Loucy (cell line): ENCODE measurements at regions not wholly inside any gene's neighbourhood (a gene's known extent, or its start where the extent isn't known, plus 50 kb on each side); places are given as distances from the start of the nearest gene placed in this dataset.

Experiments used
- H2AFZ ChIP-seq: fragments of 200-600 bp; sonication (generic); 2 replicates; pipeline ENCODE4 v1.6.0; 2016; ENCODE audit warnings: antibody characterized with exemption, mild to moderate bottlenecking, low read length, moderate library complexity
- H3F3A ChIP-seq: fragments of 200-600 bp; 2 replicates; pipeline ENCODE4 v1.6.0; 2016; ENCODE audit warnings: antibody characterized with exemption, low read depth, mild to moderate bottlenecking
- H3K27me3 ChIP-seq: fragments of 200-600 bp; sonication (generic); 2 replicates; pipeline ENCODE4 v1.6.1; 2014; ENCODE audit warnings: low read length, mild to moderate bottlenecking; ENCODE audit not compliant: insufficient read depth, poor library complexity, severe bottlenecking
- H3K36me3 ChIP-seq: fragments of 200-600 bp; sonication (generic); 2 replicates; pipeline ENCODE4 v1.6.1; 2016; ENCODE audit warnings: low read length; ENCODE audit not compliant: insufficient read depth
- H3K4me1 ChIP-seq: fragments of 200-600 bp; sonication (generic); 2 replicates; pipeline ENCODE4 v1.5.1; 2014; ENCODE audit warnings: low read length, mild to moderate bottlenecking; ENCODE audit not compliant: insufficient read depth, poor library complexity, severe bottlenecking
- H3K4me2 ChIP-seq: fragments of 200-600 bp; sonication (generic); 2 replicates; pipeline ENCODE4 v1.6.0; 2014; ENCODE audit warnings: antibody characterized with exemption, low read length, low read depth, mild to moderate bottlenecking; ENCODE audit not compliant: poor library complexity, severe bottlenecking
- H3K4me3 ChIP-seq: fragments of 200-600 bp; sonication (generic); 2 replicates; pipeline ENCODE4 v1.5.1; 2014; ENCODE audit warnings: low read length, mild to moderate bottlenecking, mixed read lengths; ENCODE audit not compliant: poor library complexity, severe bottlenecking
- H3K79me2 ChIP-seq: fragments of 200-600 bp; sonication (generic); 2 replicates; pipeline ENCODE4 v1.6.1; 2014; ENCODE audit warnings: low read length; ENCODE audit not compliant: insufficient read depth
- H3K9ac ChIP-seq: fragments of 200-600 bp; sonication (generic); 2 replicates; pipeline ENCODE4 v1.6.0; 2014; ENCODE audit warnings: mild to moderate bottlenecking, low read depth, low read length, moderate library complexity; ENCODE audit not compliant: poor library complexity, severe bottlenecking
- H3K9me2 ChIP-seq: fragments of 200-600 bp; sonication (generic); replicated peaks from 2 replicates; pipeline ENCODE4 v1.6.1; 2016; ENCODE audit warnings: low read depth, low read length, mixed read lengths
- H3K9me3 ChIP-seq: fragments of 200-600 bp; sonication (generic); 2 replicates; pipeline ENCODE4 v1.6.1; 2014; ENCODE audit warnings: mild to moderate bottlenecking, antibody characterized with exemption, low read length, low read depth; ENCODE audit not compliant: insufficient read depth
- H4K20me1 ChIP-seq: fragments of 200-600 bp; sonication (generic); 2 replicates; pipeline ENCODE4 v1.6.0; 2014; ENCODE audit warnings: antibody characterized with exemption, low read length, mild to moderate bottlenecking; ENCODE audit not compliant: insufficient read depth, poor library complexity, severe bottlenecking
- EZH2phosphoT487 ChIP-seq: fragments of 200-600 bp; IDR thresholded peaks from 2 replicates; pipeline ENCODE4 v1.6.1; 2018; ENCODE audit warnings: antibody characterized with exemption, mild to moderate bottlenecking, moderate library complexity, borderline replicate concordance
- TF ChIP-seq, protein P1 (sequence below): fragments of 200-600 bp; sonication (generic); conservative IDR thresholded peaks from 2 replicates; pipeline ENCODE4 v1.5.1; 2014; ENCODE audit warnings: mild to moderate bottlenecking, antibody characterized with exemption, low read length

DNA sequence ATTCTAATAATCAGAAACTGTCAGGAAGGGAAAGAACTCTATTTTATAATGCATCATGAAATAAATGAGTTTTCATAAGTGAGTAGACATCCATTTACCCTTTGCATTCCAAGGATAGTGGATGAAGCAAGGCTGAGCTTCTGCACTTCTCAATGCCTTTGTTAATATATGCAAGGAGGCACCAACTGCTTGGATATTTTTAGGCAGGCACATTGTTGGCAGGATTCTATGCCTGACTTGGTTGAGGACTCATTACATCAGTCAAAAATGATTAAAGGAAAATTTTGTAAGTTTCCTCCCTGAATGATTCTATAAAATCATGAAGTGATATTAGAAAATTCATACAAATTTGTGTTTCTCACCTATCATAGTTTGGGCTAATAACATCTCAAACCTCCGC, 612.2 kb upstream of the POM121L12 start:
- Histone ChIP-seq H3K9ac (no peak overlapping the region), H3K9me2 (no peaks in the 10 kb centered on the region), H3F3A (no peaks in the 10 kb centered on the region), H3K36me3 (no peaks in the 10 kb centered on the region), H2AFZ (no peak overlapping the region), H3K4me2 (no peak overlapping the region), H3K27me3 (no peaks in the 10 kb centered on the region), H3K4me1 (no peaks in the 10 kb centered on the region), H4K20me1 (no peaks in the 10 kb centered on the region), H3K4me3 (no peak overlapping the region), H3K9me3 (no peaks in the 10 kb centered on the region), H3K79me2 (no peaks in the 10 kb centered on the region)
- TF ChIP-seq, protein P1, sequence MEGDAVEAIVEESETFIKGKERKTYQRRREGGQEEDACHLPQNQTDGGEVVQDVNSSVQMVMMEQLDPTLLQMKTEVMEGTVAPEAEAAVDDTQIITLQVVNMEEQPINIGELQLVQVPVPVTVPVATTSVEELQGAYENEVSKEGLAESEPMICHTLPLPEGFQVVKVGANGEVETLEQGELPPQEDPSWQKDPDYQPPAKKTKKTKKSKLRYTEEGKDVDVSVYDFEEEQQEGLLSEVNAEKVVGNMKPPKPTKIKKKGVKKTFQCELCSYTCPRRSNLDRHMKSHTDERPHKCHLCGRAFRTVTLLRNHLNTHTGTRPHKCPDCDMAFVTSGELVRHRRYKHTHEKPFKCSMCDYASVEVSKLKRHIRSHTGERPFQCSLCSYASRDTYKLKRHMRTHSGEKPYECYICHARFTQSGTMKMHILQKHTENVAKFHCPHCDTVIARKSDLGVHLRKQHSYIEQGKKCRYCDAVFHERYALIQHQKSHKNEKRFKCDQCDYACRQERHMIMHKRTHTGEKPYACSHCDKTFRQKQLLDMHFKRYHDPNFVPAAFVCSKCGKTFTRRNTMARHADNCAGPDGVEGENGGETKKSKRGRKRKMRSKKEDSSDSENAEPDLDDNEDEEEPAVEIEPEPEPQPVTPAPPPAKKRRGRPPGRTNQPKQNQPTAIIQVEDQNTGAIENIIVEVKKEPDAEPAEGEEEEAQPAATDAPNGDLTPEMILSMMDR, result no peak
- no peak for TF ChIP-seq EZH2phosphoT487

DNA sequence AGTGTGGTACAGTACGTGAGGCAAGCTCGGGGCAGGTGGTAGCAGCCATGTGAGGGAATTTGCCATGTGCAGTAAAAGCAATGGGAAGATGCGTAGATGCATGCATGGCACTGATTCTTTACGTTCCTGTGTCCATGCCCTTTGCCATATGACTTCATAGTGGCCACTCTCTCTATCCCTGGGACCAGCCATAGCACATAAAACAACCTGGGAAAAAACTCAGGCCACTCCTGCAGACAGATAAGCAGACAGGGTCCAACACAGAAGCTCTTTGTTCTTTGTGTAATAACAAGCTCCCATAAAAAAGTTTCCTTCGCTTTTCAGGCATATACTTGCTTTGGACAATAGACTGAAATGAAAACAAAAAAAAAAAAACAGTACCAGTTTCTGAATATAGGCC, 622.4 kb upstream of the POM121L12 start:
- Histone ChIP-seq H3K4me2 (no peak overlapping the region), H3K36me3 (no peaks in the 10 kb centered on the region), H3K4me1 (no peaks in the 10 kb centered on the region), H3F3A (no peaks in the 10 kb centered on the region), H3K9me2 (no peaks in the 10 kb centered on the region), H3K9me3 (no peaks in the 10 kb centered on the region), H2AFZ (no peak overlapping the region), H4K20me1 (no peaks in the 10 kb centered on the region), H3K27me3 (no peaks in the 10 kb centered on the region), H3K79me2 (no peaks in the 10 kb centered on the region), H3K4me3 (no peak overlapping the region), H3K9ac (no peak overlapping the region)
- TF ChIP-seq EZH2phosphoT487, result no peak
- TF ChIP-seq, protein P1, result no peak

DNA sequence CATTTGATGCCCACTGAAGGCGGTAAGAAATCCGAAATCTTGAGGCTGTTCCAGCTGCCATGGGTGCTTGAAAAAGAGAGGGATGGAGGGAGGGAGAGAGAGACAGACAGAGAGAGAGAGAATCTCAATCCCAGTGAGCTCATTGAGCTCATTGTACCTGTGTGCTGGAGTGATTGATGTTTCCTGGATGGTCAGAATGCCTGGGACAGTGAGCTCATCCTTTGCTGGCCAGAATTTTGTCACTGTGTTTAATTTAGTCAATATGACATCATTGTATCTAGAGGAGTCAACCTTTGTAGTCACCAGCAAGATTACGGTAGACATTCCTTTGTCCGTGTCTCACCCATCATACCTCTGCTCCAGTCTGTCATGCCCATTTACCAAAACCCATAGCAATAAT, 625.4 kb upstream of the POM121L12 start:
- TF ChIP-seq EZH2phosphoT487, result no peak
- TF ChIP-seq, protein P1, result no peak
- H3K9ac ChIP-seq, result no peak overlapping the region

More for the DNA sequence above, 625.4 kb upstream of the POM121L12 start:
- Histone ChIP-seq H3K4me1 (no peaks in the 10 kb centered on the region), H4K20me1 (no peaks in the 10 kb centered on the region), H3K4me3 (no peak overlapping the region), H3K9me2 (no peaks in the 10 kb centered on the region), H3K4me2 (no peak overlapping the region), H3K36me3 (no peaks in the 10 kb centered on the region), H3F3A (no peaks in the 10 kb centered on the region), H3K27me3 (no peaks in the 10 kb centered on the region), H3K79me2 (no peaks in the 10 kb centered on the region), H3K9me3 (no peaks in the 10 kb centered on the region), H2AFZ (no peak overlapping the region)
